Right atrium auricular region (tissue), 2 donors: ENCODE measurements at regions not wholly inside any gene's neighbourhood (a gene's known extent, or its start where the extent isn't known, plus 50 kb on each side); places are given as distances from the start of the nearest gene placed in this dataset.

Experiments
- DNase-seq: peaks from one replicate; pipeline ENCODE4 v3.0.0-alpha.2; 2019; ENCODE audit warnings: low spot score
- H3K27ac ChIP-seq, 2 donors: fragments of 200-600 bp; sonication (generic); 1 replicate in 1 of 2; 2 replicates in 1 of 2; pipeline ENCODE4 v1.5.1; 2016 to 2019
- H3K27me3 ChIP-seq, 2 donors: fragments of 200-600 bp; sonication (generic); one replicate each; pipeline versions ENCODE4 v1.5.1 to v1.6.0; 2017 to 2019
- H3K36me3 ChIP-seq: fragments of 200-600 bp; sonication (generic); one replicate; pipeline ENCODE4 v1.5.1; 2016
- H3K4me1 ChIP-seq, 2 donors: fragments of 200-600 bp; sonication (generic); one replicate each; pipeline versions ENCODE4 v1.5.1 to v1.6.0; 2017 to 2019
- H3K4me3 ChIP-seq, 2 donors: fragments of 200-600 bp; sonication (generic); 1 replicate in 1 of 2; 2 replicates in 1 of 2; pipeline ENCODE4 v1.5.1; 2017 to 2019; ENCODE audit warnings: mild to moderate bottlenecking in 1 of 2, moderate library complexity in 1 of 2
- H3K9me3 ChIP-seq, 2 donors: fragments of 200-600 bp; sonication (generic); one replicate each; pipeline ENCODE4 v1.5.1; 2019
- TF ChIP-seq, protein P1 (sequence below), 2 donors: fragments of 200-600 bp; sonication (generic); IDR thresholded peaks; one replicate each; pipeline ENCODE4 v1.5.1; 2019; ENCODE audit warnings: antibody characterized with exemption in 2 of 2

DNA sequence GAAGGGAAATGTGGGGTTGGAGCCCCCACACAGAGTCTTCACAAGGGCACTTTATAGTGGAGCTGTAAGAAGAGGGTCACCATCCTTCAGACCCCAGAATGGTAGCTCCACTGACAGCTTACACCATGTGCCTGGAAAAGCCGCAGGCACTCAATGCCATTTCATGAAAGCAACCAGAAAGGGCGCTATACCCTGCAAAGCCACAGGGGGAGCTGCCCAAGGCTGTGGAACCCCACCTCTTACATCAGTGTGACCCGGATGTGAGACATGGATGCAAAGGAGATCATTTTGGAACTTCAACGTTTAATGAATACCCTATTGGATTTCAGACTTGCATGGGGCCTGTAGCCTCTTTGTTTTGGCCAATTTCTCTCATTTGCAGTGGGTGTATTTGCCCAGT, 694.7 kb downstream of the CBLN2 start:
- TF ChIP-seq, protein P1, sequence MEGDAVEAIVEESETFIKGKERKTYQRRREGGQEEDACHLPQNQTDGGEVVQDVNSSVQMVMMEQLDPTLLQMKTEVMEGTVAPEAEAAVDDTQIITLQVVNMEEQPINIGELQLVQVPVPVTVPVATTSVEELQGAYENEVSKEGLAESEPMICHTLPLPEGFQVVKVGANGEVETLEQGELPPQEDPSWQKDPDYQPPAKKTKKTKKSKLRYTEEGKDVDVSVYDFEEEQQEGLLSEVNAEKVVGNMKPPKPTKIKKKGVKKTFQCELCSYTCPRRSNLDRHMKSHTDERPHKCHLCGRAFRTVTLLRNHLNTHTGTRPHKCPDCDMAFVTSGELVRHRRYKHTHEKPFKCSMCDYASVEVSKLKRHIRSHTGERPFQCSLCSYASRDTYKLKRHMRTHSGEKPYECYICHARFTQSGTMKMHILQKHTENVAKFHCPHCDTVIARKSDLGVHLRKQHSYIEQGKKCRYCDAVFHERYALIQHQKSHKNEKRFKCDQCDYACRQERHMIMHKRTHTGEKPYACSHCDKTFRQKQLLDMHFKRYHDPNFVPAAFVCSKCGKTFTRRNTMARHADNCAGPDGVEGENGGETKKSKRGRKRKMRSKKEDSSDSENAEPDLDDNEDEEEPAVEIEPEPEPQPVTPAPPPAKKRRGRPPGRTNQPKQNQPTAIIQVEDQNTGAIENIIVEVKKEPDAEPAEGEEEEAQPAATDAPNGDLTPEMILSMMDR (IDR thresholded peaks at IDR 0.05) = no peak
- H3K4me3 ChIP-seq = no peak overlapping the region
- no peaks in the 10 kb centered on the region for H3K27me3 ChIP-seq
- no peaks in the 10 kb centered on the region for H3K9me3 ChIP-seq
- H3K36me3 ChIP-seq = no peaks in the 10 kb centered on the region
- no peak overlapping the region for H3K27ac ChIP-seq
- DNase-seq = no peak
- H3K4me1 ChIP-seq = no peaks in the 10 kb centered on the region

- H3K27ac ChIP-seq = no peak overlapping the region
- no peak for DNase-seq
- no peaks in the 10 kb centered on the region for H3K9me3 ChIP-seq
- H3K36me3 ChIP-seq = no peaks in the 10 kb centered on the region
- no peak overlapping the region for H3K4me3 ChIP-seq
- H3K27me3 ChIP-seq = no peaks in the 10 kb centered on the region
- no peaks in the 10 kb centered on the region for H3K4me1 ChIP-seq
- TF ChIP-seq, protein P1 (IDR thresholded peaks at IDR 0.05) = no peak
Observed at GRCh38 chr18:71846716-71847115, 697.4 kb downstream of the CBLN2 start.

- Histone ChIP-seq H3K4me1 (no peaks in the 10 kb centered on the region), H3K9me3 (no peaks in the 10 kb centered on the region), H3K27me3 (no peaks in the 10 kb centered on the region), H3K27ac (no peak overlapping the region), H3K4me3 (no peak overlapping the region), H3K36me3 (no peaks in the 10 kb centered on the region)
- no peak for DNase-seq
- TF ChIP-seq, protein P1 (IDR thresholded peaks at IDR 0.05) = no peak
Observed at GRCh38 chr18:71844814-71845213, 699.3 kb downstream of the CBLN2 start.

GRCh38 chr18:71842666-71843065, 701.5 kb downstream of the CBLN2 start:
- no peak overlapping the region for H3K4me3 ChIP-seq
- TF ChIP-seq, protein P1 (IDR thresholded peaks at IDR 0.05) = no peak

GRCh38 chr18:71837547-71837946, 706.6 kb downstream of the CBLN2 start:
- no peaks in the 10 kb centered on the region for H3K27me3 ChIP-seq
- TF ChIP-seq, protein P1 (IDR thresholded peaks at IDR 0.05) = no peak
- no peak for DNase-seq
- no peaks in the 10 kb centered on the region for H3K9me3 ChIP-seq
- H3K4me3 ChIP-seq = no peak overlapping the region
- H3K27ac ChIP-seq = no peak overlapping the region
- H3K4me1 ChIP-seq = no peaks in the 10 kb centered on the region
- H3K36me3 ChIP-seq = no peaks in the 10 kb centered on the region

More at GRCh38 chr18:71842666-71843065, 701.5 kb downstream of the CBLN2 start:
- no peak for DNase-seq
- Histone ChIP-seq H3K4me1 (no peaks in the 10 kb centered on the region), H3K36me3 (no peaks in the 10 kb centered on the region), H3K27me3 (no peaks in the 10 kb centered on the region), H3K9me3 (no peaks in the 10 kb centered on the region), H3K27ac (no peak overlapping the region)

- Histone ChIP-seq H3K4me3 (no peak overlapping the region), H3K27ac (no peak overlapping the region), H3K27me3 (no peaks in the 10 kb centered on the region), H3K9me3 (no peaks in the 10 kb centered on the region), H3K36me3 (no peaks in the 10 kb centered on the region), H3K4me1 (no peaks in the 10 kb centered on the region)
- no peak for DNase-seq
- TF ChIP-seq, protein P1 (IDR thresholded peaks at IDR 0.05) = no peak
Observed at GRCh38 chr18:71832946-71833617, 711.1 kb downstream of the CBLN2 start.
